KG1 (cell line): ENCODE measurements at regions not wholly inside any gene's neighbourhood (a gene's known extent, or its start where the extent isn't known, plus 50 kb on each side); places are given as distances from the start of the nearest gene placed in this dataset.

Experiments used
- DNase-seq: peaks from one replicate; lab custom pipeline; 2025; lab: John Stamatoyannopoulos, UW

DNA sequence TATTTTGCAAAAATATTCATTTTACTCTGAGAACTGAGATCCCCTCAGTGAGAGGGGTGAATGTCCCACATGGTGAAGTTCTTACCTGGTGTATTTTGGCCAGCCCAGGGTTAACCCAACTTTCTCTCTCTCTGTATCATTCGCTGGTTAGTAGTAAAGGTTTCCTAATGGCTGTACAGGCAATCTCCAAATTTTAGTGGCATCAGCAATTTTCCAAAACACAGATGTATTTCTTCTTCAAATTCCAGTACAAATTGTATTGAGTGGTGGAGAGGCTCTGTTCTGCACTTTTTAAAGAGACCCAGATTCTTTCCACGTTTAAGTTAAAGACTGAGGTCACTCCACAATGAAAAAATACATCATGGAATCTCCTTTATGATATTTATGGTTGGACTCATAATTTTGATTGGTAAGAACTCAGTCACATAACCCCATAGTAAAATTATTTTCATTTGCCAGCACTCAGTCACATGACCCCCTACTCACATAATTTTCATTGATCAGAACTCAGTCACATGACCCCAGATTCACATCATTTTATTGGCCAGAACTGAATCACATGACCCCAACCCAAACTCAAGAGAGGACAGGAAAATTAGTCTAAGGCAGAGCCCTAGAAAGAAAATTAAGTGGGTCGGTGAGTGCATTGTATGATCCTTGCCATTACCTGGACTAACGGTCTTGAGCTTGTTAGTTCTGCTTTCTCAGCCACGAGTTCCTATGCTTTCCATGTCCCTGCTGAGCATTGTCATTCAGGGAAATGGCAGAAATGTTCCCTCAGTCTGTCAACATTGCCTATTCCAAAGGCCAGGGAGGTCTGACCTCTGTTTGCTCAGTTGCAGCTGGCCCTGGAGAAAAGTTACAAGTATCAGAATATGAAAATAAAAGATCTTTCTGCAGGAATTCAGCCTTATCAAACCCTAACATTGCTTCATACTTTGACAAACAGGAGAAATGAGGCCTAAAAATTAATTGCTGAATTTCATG is 1536.2 kb downstream of the AACS start:
- DNase-seq, result no peak

DNA sequence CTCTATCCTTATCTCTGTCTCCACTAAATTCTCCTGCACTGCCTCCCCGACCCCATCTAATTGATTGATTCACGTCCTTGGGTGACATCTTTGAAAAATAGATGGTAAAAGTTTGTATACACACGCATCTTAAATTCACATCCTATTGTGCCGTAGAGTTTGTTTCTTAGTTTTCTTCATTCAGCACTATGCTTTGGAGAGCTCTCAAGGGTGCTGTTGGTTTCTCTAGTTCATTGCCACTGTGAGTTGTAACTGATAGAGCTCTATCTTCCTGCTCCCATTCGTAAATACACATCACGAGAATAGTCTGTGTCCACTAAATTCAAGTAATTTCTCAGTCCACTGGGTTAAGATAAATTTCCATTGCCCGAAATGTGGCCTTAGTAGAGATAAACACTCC is 1537.4 kb downstream of the AACS start:
- no peak for DNase-seq

DNA sequence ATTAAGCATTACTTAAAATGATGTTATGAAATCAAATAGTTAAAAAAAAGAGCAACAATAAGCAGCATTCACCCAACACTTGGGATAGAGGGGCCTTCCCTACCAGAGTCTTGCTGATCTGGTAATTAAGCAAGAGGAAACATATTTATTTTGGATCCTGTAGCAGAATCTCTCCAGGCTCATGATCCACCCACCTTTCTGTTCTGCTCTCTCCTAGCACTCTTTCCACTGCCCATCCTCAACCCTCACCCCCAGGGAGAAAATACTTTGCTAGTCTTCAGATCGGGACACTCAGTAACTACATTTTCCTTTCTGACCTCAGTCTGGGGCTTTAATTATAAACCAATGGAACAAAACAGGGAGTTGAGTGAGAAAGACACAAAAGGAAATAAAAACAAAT is 1541.9 kb downstream of the AACS start:
- no peak for DNase-seq

DNA sequence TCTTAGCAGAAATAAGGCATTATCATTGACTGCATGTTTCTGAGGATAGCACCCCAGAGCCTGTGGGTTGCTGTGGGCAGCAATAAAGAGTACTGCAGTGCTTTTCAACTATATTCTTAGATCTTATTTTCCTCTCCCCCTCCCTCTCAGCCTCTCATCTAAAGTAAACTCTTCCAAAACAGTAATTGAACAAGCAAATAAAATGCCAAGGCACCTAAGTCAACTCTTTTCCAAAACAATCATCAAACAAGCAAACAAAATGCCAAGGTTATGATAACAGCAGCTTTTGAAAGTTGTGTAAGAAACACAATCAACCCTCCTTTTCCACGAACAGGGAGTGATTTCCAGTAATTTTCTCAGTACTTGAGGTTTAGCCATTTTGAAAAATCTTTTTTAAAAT is 1542.6 kb downstream of the AACS start:
- no peak for DNase-seq

DNA sequence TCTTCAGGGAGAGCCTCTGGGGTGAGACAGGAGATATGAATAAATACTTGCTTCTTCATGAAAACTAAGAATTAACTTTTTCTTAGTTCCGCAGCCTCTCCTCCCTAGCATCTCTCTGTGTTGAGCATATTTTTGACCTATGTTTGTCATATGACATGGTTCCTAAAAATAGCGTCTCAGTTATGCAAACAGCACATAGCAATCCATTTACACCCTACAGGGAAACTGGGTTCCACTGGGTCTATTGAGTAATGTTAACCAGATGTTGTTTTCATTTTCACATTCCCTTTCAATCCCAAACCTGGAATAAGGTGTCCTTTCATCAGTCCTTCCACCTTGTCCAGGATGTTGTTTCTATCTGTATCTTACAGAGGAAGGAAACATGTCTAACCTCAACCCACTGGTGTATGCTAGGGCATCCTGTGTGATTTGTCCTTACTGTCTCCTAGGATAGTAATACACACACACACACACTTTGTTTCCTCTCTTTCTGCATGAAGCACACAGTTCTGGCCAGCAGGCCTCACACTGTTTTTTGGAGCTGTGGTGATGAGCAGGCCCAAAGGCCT is 1543.5 kb downstream of the AACS start:
- DNase-seq, result peak; percentile 46

DNA sequence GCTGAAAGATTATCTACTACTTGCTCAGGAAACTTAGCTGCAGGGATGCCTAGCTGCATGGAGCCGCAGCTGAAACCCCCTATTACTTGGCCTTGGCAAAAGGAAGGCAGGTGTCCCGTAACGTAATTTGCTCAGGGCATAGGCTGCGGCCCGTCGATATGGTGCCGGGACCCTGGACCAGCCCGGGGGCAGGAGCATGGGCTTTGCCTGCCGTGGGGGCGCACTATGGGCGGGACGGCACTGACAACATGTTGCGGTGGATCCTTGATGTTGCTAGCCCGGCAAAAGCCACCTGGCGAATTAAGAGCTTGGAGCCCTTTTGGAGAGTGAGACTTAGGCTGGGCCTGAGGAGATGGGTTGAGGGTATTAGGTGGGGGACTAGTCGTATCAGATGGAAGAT is 1551.2 kb downstream of the AACS start:
- no peak for DNase-seq

DNA sequence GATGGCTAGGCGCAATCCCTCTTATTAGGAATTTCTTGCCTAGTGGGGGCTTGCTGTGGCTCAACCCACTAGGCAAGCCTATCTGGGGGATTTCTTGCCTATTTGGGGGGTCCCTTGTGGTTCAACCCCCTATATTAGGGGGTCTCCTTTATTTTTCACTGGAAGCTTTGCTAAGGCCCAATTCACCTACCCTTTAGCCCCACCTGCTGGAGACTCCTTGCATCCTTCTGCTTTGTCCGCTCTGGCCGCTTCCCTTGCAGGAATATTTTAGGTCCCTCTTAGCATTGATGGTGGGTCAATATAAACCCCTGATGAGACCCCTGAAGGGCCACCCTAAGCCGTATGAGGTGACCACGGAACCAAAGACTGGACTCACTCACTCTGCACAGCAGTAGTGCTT is 1552.1 kb downstream of the AACS start:
- DNase-seq, result peak; percentile 17

DNA sequence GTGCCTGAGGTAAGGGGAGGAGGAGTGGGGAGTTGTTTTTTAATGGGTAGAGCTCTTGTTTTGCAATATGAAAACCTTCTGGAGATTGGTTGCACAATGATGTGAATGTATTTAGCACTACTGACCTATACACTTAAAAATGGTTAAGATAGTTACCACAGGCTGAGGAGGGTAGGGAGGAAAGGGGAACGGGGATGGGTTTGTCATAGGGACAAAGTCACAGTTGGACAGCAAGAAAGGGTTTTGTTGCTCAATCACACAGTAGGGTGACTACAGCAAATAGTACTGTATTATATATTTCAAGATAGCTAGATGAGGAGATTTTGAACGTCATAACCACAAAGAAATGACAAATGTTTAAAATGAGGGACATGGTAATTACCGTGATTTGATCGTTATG is 1562.4 kb downstream of the AACS start:
- DNase-seq, result no peak

DNA sequence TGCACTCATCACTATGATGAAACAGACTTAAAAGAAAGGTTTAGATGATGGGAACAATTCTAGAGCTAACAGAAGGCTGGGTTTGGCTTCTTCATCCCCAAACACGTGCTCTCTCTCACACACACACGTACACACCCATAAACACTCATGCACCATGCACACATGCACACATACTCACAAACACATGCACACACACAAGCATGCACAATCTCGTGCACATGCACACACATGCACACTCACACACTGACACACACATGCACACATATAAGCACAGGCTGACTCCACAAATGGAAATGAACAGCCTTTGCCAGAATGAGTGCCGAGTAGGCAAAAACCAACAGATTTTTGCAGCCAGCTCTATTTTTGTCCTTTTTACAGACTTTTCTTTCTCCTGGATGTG is 1571.6 kb downstream of the AACS start:
- no peak for DNase-seq

DNA sequence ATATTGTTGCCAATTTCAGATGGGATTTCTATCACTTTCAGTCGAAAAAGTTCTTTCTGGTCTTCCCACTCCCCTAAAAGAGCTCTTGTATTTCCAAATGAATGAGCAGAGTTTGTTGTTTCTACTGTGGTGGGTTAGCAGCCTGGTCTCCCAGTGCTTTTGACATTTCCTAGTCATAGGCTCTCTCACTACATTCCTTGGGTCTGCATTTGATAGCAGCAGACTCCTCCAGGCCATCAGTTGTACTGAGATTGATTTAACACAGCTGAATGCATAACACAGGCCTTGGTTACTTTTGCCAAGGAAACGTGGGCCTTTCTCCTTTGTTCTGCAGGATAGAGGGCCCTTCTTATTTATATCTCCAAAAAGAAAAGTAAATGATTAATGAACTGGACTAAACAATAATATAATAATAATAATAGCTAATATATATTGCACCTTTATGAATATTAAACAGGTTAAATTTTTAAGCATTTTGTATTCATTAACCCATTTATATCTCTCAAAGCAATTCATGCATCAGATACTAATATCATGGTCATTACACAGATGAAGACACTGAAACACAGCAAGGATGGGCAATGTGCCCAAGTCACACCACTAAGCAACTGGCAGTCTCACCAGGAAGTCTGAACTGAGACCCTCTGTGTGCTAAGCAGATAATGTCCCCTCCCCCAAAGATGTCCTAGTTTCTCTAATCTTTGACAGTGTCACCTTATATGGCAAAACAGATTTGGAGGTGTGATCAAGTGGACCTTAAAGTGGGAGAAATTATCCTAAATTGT is 1579.2 kb downstream of the AACS start:
- DNase-seq, result no peak

DNA sequence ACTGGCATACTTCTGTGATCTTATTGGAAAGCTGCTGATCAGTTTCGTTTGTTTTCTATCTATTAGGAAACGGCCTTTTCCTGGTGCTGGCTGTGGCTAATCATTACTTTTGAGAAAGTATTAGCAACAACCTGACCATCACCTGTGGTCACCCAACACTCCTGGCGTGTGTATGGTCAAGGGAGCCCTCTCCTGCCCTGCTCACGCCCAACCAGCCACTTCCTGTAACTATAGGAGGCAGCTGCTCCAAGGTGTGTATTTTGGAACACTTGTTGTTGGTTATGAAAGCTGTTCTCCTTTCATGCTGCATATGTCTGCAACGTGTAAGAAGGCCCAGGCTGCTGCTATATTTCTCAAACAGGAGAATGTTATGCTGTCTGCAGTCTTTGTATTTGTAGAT is 1582.8 kb downstream of the AACS start:
- no peak for DNase-seq

DNA sequence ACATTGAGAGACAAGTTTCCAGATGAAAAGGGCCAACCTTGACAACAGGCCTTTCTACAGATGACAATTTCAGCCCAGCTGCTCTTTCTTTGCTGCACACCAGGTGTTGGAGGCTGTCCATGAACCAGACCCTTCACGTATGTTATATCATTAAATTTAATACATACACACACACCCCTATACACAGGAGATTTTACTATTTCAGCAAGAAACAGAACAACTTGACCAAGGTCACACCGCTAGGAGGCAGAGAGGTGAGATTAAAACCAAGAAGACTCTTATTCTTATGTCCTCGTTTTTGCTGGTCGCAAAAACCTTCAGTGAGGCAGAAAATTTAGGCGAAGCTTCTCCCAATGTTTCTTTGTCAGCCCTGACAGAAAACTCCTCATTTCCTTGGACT is 1585.9 kb downstream of the AACS start:
- no peak for DNase-seq

DNA sequence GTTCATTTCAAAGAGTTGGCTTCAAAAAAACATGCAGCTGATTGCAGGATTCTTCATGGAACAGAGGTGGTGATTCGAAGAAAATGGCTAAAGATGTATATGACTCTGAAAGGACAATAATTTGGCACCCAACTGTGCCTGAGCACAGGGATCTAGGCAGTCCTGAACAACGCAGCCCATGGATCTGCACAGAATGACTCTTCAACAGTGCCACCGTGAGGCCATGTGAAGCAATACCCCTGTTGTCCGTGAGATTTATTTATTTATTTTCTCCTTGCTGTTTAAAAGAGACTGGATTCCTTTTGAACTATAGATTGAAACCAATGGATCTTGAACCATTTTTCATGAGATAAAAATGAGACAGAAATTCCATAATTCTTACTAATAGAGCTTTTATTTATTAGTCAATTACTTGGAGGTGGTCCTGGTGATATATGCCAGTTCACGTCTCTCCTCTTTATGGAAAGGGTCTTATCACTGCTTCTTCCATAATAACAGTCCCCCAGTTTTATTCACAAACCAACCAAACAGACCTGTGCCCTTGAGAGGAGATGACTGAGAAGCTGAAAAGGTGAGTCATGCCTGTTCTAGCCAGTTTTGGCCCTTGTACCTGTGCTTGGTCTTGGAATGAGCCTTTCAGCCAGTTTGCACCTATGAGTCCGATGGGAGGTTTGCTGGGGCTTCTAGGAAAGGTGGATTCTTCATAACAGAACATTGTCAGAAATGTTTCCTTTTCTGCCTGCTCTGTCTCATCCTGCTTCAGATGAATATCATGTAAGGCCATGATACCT is 1598.3 kb downstream of the AACS start:
- DNase-seq, result peak; percentile 3

DNA sequence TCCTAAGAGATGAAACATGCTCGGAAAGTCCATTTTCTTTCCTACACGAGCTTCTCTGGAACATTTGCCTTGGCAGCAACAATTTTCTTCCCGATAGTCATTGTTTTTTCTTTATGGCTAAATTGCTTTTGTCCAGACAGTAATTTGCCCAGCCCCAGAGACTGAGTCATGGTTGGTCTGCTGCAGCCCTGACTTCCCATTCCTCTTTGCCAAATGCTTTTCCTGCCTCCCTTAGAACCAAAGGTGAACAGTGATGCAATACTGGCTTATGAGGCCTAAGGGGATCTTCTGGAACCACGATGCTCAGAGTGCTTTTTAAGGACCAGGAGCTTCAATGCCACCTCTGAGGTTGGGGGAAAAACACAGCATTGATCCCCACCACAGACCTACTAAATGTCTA is 1599.6 kb upstream of the TMEM132C start:
- DNase-seq, result no peak

DNA sequence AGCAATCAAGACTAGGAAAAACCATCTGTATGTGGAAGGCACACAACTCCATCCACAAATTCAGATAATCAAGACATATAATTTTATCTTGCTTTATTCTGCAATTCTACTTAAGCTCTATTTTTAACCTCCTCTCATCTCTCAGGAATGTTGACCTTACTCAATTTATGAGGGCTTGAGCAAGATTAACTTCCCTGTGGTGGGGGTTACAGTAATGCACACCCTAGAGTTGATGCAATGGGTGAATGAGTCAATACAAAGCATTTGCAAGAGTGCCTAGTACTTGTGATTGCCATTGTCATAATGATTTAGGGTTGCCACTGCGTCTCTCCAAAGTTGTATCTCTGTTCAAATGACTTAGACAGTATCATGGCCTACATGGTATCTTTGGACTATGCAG is 1598.4 kb upstream of the TMEM132C start:
- DNase-seq, result no peak

DNA sequence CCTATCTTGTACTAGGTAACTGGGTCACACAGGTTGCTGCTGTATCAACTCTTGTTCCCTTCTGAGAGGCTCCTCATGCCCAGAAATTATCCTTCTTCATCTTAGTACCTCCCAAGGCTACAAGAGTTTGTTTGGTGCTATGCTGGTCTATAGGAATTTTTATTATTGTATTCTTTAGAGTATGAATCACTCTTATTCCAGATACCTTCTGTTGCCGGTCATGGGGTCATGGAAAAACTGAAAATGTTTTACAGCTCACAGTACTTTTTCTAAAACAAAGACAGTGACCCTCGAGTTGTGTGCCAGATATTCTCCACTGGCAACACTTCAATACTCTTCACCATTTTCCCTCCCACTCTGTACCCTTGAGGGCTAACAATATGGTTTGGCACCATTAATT is 1598.0 kb upstream of the TMEM132C start:
- no peak for DNase-seq

DNA sequence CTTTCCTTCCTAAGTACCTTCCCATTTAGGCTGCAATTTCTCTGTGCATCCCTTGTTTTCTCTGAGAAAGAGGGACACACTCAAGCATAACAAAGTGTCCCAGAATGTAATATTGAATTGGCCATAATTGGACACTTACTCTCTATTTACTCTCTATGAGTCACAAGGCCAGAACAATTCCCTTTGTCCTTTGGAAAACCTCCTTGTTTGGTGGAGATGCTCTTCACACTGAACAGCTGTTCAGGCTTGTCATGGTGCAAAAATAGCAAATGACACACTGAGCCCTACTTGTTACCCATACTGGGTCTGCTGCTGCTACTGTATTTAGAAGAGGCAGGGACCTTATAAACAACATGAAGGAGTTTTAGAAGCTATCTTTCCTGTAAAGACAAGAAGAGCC is 1590.5 kb upstream of the TMEM132C start:
- no peak for DNase-seq

DNA sequence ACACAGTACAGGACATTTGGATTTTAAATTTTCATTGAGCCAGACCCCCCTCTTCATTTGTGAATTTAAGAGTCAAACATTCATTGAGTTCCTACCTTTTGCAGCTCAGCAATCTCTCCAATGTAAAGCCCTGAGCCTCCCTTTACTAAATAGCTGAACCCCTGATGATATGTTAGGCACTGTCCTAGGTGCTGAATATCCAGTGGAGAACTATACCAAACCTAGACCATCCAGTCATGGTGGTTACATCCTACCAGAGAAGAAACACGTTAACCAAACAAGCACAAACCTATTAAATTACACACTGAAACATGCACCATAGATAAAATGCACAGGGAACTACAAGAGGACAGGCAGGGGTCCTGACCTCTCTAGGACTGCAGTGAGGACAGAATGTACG is 1585.3 kb upstream of the TMEM132C start:
- DNase-seq, result no peak

DNA sequence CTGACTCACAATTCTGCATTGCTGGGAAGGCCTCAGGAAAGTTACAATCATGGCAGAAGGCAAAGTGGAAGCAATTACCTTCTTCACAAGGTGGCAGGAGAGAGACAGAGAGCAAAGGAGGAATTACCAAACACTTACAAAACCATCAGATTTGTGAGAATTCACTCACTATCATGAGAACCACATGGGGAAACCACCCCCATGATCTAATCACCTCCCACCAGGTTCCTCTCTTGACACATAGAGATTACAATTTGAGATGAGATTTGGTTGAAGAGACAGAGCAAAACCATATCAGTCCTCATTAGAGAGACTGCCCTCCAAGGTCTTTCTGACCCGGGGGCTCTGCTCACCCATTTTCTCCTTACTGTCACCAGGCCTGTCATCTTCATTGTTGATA is 1582.3 kb upstream of the TMEM132C start:
- DNase-seq, result no peak

DNA sequence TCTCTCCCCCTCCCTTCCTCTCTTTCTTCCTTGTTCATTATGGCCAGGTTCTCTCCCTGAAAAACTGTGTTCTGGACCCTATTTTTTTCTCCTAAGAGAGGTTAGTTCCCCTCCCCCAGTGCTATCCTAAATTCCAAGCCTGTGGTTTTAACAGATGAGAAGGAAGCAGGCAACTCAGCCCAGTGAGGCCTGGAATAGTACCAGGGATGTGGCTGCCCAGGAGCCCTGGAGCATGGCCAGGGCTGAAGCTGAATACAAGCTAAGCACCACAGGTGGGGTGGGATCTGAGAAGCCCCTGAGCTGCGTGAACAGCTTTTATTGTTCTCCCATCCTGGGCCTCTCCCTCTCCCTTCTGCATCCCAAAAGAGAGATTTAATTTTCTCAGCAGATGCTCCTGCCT is 1581.3 kb upstream of the TMEM132C start:
- no peak for DNase-seq

DNA sequence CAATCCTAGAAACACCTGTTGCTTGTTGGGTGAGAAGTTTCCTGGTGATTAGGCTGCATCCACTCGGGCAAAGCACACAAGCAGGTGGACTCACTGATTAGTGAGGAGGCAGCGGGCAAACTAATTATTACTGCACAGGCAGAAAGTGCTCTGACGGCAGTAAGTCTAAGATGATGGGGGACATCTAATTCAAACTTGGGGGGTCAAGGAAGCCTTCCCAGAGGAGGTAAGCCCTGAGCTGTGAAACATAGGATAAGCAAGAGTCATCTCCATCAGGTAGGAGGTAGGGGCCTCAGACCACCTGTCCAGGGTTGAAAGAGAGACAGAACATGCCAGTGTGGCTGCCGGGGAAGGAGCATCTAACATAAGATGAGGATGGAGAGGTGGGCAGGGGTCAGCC is 1578.4 kb upstream of the TMEM132C start:
- DNase-seq, result no peak

DNA sequence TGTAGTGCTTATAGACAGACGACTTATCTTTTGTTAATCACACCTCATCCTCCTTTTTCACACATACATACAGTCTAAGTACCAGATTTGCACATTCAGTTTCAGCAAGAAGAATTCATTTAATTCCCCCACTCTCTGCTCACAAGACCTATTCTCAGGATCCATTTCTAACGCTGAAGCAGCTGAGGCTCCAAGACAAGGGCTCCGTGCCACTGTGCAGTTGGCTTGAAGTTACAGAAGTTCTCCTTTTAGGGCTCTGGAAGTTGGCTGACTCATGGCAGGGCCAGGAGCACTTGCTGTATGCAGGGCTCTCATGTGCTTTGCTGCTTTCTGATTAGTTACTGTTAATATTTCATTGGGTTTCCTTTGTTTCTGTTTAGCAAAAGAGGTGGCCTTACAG is 1566.9 kb upstream of the TMEM132C start:
- no peak for DNase-seq
